ENCODE measurements at regions not wholly inside any gene's neighbourhood (a gene's known extent, or its start where the extent isn't known, plus 50 kb on each side); places are given as distances from the start of the nearest gene placed in this dataset.
"Not testable (repeated sequence)": the region's sequence is repeated elsewhere in the genome, so short reads cannot be mapped to it uniquely, and the experiment has no call there.

DNA sequence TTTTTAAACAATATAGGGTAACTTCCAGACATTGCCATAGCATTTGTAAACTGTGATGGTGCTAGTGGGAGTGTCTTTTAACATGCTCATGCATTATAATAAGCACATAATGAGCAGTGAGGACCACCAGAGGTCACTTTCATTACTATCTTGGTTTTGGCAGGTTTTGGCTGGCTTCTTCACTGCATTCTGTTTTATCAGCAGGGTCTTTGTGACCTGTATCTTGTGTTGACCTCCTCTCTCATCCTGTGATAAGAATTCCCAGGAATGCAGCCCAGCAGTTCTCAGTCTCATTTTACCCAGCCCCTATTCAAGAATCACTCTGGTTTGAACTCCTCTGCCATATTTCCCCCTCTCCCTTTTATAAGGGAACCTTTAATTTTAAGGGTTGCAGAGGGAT lies 91.3 kb downstream of the ZNF467 start:
- no peak for DNase-seq

DNA sequence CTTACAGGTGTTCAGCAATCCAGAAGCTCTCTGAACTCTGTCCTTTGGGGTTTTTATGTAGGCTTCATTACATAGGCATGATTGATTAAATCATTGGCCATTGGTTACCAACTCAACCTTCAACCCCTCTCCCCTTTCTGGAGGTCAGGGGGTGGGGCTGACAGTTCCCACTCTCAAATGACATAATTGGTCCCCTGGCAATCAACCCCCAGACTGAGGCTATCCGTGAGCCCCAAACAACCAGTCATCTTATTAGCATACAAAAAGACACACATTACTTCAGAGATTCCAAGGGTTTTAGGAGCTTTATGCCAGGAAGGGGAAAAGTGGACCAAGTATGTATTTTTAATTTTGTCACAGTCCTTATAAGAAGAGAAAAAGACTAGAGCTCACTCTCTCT lies 92.1 kb downstream of the ZNF467 start:
- no peak for DNase-seq

DNA sequence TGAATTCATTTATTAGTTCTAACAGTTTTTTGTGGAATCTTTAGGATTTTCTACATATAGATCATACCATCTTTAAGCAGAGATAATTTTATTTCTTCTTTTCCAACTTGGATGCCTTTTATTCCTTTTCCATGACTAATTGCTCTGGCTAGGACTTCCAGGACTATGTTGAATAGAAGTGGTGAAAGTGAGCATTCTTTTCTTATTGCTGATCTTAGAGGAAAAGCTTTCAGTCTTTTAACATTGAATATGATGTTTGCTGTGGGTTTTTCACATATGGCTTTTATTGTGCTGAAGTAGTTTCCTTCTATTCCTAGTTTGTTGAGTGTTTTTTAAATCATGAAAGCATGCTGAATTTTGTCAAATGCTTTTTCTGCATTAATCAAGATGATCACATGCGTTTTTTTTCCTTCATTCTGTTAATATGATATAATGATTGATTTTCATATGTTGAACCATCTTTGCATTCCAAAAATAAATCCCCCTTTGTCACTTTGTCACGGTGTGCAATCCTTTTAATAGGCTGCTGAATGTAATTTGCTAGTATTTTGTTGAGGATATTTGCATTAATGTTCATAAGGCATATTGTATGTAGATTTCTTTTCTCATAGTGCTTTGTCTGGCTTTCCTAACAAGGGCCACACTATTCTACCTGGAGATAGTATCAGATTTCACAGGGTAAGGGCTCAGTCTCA lies 92.9 kb downstream of the ZNF467 start:
- DNase-seq, result no peak

DNA sequence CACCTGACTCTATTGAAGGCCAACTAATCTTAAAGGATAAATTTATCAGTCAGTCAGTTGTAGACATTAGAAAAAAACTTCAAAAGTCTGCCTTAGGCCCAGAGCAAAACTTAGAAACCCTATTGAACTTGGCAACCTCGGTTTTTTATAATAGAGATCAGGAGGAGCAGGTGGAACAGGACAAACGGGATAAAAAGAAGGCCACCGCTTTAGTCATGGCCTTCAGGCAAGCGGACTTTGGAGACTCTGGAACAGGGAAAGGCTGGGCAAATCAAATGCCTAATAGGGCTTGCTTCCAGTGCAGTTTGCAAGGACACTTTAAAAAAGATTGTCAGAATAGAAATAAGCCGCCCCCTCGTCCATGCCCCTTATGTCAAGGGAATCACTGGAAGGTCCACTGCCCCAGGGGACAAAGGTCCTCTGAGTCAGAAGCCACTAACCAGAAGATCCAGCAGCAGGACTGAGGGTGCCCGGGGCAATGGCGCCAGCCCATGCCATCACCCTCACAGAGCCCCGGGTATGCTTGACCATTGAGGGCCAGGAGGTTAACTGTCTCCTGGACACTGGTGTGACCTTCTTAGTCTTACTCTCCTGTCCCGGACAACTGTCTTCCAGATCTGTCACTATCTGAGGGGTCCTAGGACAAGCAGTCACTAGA lies 98.5 kb downstream of the ZNF467 start:
- DNase-seq, result not testable (repeated sequence)

DNA sequence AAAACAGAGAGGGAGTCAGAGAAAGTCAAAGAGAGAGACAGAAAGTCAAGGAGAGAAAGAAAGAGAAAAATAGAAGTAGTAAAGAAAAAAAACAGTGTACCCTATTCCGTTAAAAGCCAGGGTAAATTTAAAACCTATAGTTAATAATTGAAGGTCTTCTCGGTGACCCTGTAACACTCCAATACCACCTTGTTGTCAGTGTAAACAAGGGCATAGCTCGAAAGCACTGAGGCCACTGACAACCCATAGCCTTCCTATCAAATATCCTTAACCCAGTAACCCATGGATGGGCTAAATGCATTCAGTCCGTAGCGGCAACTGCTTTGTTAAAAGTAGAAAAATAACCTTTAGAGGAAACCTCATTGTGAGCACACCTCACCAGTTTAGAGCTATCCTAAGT lies 100.4 kb downstream of the ZNF467 start:
- DNase-seq, result no peak

DNA sequence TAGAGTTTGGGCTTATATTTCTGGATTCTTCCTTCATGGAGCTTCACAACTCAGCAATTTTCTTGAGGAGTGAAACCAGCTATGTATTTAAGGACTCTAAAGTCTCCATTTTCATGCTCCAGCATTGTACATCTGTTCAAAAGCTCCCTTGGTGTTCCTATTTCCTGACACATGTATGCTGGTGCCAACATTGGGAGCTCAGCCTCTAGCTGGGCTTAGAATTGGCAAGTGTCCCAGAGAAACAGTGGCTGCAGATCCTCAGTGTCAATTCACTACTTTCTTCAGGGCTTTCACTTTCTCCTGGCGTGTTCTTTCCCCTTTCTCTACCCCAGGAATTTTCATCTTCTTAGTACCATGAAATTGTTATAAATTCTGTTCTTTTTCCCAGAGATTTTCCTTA lies 103.1 kb downstream of the ZNF467 start:
- DNase-seq, result no peak

DNA sequence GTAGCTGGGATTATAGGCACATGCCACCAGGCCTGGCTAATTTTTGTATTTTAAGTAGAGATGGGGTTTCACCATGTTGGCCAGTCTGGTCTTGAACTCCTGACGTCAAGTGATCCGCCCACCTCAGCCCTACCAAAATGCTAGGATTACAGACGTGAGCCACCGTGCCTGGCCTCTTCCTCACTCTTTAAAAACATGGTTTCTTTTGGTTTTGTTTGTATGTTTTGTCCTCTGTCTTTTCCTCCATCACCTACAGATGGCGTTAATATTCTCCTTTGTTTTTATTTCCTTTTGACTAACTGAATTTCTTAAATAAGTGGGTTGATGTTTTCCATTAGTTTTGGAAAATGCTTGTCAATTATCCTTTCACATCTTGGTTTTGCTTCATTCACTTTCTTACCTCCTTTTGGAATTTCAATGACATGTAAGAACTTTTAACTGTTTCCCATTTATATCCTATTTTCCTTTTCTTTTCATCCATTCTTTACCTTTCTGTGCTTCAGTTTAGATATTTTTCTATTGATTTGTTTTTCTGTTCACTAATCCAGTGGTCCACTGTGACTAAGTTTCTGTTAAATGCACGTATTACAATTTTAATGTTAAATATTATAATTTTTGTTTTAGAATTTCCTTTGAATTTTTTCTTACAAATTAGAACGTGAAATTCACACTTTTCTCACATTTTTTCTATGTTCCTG lies 104.1 kb downstream of the ZNF467 start:
- DNase-seq, result peak; percentile 7

DNA sequence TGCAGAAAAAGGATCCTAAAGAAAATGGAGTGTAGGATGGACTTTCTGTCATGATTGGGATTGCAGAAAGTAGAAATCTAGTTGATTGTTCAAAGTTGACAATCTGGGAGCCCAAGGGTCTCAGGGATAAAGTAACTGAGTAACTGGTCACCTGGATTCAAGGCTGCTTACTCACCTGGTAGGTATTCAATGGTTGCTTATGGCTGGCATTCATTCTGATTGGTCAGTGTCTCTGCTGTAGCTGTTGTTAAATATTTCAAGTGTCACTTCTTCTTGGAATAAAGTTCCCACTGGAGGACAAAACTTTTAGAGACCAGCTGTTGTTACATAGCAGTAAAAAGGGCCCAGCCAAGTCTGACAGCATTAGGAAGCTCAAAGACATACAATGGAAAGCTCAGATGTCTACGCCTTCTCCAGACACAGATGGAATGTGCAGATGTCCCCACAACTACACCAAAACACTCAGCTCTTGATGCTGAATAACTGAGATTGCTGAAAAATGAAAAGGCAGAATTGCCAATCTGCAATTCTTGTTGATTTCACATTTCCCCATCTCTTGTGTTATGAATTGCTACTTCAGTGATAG lies 106.9 kb downstream of the ZNF467 start:
- no peak for DNase-seq

DNA sequence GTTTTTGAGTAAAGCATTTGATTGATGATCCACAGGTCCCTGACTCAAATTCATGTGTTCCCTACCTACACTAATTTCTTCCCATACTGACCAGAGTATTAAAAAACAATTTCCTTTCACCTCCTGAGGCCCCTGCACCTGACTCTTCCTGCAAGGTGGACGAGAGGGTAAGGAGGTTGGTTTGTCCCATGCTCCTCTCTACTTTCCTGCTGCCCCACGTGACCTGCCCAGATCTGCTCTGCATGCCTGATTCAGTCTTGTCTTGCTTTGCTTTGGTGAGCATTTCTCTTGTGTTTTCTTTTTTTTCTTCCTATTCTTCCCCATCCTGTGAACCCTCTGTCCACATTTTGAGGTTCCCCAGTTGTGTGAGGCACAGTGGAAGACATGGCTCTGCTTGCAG lies 107.8 kb downstream of the ZNF467 start:
- DNase-seq, result not testable (repeated sequence)

DNA sequence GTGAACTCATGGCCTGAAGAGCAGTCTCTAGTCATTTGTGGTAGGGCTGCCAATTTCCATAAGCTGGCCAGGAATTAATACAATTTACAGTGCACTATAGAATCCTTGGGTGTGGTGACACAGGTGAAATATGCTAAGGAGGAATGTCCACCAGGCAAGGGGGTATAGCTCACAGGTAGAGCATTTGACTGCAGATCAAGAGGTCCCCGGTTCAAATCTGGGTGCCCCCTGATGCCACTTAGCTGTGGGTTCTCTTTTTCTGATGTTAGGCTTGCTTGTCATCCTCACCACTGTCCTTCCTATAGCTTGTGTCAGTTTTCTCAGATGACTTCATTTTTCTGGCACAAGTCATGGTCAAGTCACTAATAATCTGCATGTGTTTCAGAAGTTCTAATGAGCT lies 108.7 kb downstream of the ZNF467 start:
- DNase-seq, result peak; percentile 10

DNA sequence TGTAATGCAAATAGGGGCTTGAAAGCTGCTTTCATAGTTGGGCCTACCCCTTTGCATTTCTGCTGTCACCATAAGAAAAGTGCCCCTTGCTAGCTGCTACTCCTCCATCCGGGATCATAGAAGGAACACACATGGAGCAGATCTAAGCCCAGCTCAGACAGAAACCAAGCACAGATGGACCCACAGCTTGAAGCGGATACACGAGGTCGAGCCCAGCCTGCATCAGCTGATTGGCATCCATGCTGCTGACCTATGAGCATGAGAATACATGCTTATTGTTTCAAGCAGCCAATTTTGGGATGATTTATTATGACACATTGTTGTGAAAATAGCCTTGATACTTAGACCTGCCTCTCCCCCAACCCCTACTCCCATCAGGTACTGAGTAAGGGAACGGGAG lies 109.2 kb downstream of the ZNF467 start:
- DNase-seq, result no peak

DNA sequence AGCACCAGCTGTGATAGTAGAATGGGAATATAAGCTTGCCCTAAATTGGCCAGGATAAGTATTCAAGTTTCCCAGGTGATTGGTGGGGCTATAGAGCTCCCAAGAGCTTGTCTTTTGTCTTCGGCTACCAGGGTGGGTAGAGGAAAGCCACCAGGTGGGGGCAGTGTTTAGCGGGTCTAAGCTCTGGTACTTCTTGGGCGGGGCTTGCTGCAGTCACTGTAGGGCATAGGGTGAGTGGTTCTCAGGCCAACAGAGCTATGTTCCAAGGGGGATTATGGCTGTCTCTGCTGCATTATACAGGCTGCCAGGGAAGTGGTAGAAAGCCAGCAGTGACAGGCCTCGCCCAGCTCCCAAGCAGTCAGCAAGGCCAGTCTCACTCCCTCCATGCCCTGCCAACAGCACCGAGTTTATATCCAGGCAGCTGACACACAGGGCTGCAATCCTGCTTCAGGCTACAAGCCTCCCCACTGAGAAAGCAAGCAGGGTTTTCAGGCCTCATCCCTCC lies 110.7 kb downstream of the ZNF467 start:
- peak; percentile 81 for DNase-seq

DNA sequence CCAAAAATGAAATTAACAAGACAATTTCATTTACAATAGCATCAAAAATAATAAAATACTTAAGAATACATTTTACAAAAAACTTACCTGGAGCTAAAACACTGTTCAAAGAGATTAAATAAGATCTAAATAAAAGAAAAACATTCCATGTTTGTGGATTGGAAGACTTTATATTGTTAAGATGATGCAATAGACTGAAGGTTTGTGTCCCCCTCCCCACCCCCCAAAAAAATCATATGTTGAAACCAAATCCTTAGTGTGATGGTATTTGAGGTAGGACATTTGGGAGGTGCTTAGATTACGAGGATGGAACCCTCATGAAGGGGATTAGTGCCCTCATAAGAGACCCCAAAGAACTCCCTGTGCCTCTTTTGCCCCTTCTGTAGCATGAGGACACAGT lies 117.6 kb downstream of the ZNF467 start:
- DNase-seq, result no peak

DNA sequence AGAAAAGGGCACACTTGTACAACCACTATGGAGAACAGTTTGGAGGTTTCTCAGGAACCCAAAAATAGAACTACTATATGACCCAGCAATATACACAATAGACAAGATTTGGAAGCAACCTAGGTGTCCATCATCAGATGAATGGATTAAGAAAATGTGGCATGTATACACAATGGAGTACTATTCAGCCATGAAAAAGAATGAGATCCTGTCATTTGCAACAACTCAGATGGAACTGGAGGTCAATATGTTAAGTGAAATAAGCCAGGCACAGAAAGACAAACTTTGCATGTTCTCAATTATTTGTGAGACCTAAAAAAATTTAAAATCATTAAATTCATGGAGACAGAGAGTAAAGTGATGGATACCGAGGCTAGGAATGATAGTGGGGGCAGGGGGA lies 118.8 kb downstream of the ZNF467 start:
- no peak for DNase-seq

DNA sequence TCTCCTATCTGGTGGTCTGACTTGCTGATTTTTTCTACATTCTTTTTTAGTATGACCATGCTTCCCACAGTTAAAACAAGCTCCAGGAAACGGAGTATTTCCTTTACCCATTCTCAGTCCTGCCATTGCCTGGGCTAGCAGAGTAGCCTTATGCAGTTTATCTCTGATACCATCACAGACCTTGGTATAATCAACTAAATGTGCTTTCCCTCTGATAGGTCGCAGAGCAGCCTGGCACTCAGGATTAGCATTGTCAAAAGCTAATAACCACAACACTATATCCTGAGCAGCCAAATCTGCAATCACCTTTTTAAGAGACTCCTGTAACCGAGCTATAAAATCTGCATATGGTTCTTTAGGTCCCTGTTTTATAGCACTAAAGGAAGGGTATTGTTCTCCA lies 123.2 kb downstream of the ZNF467 start:
- not testable (repeated sequence) for DNase-seq

DNA sequence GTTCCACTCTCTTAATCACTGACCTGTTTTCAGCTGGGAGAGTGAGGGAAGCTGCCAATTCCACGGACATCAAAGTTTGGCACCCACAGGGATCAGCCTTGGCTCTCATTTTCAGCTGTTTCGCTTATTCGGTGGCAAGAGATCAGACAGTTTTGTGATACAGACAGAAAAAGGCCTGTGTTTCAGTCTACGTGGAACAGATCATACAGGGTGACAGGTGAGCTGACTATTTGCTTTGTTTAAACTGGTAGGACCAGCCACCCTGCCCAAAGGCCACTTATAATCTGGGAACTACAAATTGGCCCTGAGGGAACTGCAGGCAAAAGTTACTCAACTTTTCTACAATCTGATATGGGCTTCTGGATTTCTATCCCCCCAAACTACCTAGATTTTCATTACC lies 128.6 kb downstream of the ZNF467 start:
- no peak for DNase-seq

DNA sequence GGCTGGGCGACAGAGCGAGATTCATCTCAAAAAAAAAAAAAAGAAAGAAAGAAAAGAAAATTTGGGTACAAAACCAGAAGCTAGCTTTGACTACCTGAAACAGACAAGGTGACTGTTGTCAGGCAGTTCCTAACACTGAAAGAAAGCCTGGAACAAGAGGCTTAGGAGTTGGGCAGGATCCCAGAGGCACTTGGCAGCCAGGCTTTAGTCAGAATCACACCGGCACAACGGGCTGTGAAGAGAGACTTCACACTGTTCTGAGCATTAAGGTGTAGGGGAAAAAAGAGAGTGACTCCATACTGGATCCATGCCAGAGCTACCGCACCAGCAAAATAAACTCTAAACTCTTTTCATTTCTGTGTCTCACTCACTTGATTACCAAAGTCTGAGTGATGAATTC lies 130.8 kb downstream of the ZNF467 start:
- no peak for DNase-seq

DNA sequence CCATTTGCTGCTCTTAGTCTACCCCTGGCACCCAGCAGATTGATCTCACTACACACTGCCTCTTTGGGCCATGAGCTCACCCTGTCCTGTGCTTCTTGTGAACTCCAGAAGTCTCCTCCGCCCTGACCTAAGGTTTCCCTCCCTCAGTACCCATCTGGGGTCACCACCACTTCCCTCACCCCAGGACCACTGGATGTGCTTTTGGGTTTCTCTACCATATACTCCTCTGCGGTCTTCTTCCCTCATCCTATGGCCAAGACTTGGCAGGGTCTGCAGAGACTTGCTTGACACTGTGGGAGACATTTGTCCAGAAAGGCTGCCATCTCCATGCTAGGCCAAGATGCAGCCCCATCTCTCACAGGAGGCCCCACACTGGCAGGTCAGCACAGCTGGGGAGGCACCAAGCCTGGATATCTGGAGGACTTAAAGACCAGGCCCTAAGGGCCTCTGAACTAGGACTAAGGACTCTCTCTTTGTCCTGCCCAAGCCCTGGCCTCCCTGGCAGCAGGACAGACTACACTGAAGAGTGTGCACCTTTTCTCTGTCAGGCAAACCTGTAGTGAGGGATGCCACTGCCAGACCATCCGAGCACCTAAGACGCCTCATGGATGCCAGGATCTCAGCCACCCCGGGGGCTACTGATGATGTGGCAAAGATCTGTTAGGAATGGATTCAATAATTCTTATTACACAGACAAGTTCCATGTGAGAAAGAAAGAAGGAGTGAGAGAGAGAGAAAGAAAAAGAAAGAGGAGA lies 134.6 kb downstream of the ZNF467 start:
- DNase-seq, result no peak

DNA sequence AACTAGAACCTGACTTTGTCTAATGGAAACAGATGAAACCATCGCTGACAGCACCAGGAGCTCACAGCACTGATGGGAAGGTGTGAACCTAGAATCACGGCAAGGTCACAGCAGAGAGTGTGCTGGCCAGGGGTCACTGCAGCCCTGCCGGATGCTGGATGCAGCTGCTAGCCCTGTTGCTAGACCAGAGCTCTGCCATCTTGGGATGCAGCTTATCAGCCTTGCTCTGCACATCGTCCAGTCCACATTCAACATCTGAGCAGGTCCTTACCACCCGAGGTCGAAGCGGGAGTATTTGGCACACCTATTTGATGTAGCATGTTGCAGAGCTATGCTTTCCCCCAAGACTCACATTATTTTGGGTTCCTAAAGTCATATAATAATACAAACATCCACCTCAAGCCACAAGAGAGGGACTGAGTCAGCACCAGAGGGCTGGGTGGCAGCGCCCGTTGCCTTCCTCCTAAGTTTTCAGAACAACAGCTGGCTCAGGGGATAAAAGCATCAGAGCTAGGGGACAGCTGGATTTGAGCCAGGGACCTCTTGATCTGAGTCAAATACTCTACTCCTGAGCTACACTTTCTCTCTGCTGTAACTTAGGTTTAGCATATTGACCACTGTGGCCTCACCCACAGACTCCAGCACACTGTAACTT lies 135.3 kb downstream of the ZNF467 start:
- no peak for DNase-seq

DNA sequence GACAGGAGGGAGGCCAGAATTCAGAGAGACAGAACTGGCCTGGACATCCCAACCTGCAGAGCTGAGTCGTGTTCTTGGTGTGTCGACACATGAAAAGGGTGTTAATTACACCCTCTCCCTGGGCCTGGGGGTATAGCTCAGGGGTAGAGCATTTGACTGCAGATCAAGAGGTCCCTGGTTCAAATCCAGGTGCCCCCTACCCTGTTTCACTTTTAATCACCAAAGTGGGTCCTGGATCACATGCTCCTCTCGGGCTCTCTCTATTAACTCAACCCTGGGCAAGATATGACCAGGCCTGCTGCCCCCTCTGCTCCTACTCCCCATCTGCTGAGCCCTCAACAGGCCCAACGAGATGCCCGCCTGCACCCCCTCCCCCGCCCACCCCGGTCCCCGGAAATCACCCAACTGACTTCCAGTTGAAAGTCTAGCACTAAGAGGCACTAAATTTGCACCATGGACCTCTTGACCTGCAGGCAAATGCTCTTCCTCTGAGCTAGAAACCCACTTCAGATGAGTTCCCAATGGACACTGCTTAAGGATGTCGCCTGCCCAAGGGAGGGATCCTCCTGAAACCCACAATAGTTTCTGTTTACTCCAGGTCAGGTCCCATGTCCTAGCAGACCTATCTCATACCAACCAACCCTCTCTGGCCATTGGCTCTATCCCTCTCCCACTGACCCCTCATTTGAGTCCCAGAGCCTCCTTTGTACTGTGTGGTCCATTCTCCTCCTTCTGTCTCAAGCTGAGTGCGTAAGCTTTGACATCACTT lies 137.6 kb downstream of the ZNF467 start:
- DNase-seq, result peak; percentile 13

Measured in stimulated activated CD4-positive, alpha-beta T cell treated with anti-CD3 and anti-CD28 coated beads, Interleukin-15, amount 100 ng/mL, for 24 hours (primary cell).